TTC549 (cell line): ENCODE measurements at regions not wholly inside any gene's neighbourhood (a gene's known extent, or its start where the extent isn't known, plus 50 kb on each side); places are given as distances from the start of the nearest gene placed in this dataset.
"Not testable (repeated sequence)": the region's sequence is repeated elsewhere in the genome, so short reads cannot be mapped to it uniquely, and the experiment has no call there.

Source experiments
- FAIRE-seq: peaks from 2 replicates; lab custom pipeline; 2012; peaks lifted over from hg19 to GRCh38; lab: Jason Lieb, UNC

GRCh38 chr6:165844232-165844631, 181.2 kb upstream of the PDE10A start:
- FAIRE-seq, result no peak

- FAIRE-seq, result no peak
Observed at GRCh38 chr6:165843568-165844113, 180.6 kb upstream of the PDE10A start.

- FAIRE-seq, result no peak
Observed at GRCh38 chr6:165843121-165843520, 180.1 kb upstream of the PDE10A start.

GRCh38 chr6:165842281-165842936, 179.4 kb upstream of the PDE10A start:
- no peak for FAIRE-seq

- no peak for FAIRE-seq
Observed at GRCh38 chr6:165841153-165841558, 178.1 kb upstream of the PDE10A start.

GRCh38 chr6:165837948-165838745, 175.1 kb upstream of the PDE10A start:
- no peak for FAIRE-seq

GRCh38 chr6:165836648-165837047, 173.6 kb upstream of the PDE10A start:
- FAIRE-seq, result not testable (repeated sequence)

- FAIRE-seq, result no peak
Observed at GRCh38 chr6:165835410-165835851, 172.4 kb upstream of the PDE10A start.

GRCh38 chr6:165834613-165835259, 171.7 kb upstream of the PDE10A start:
- FAIRE-seq, result no peak

GRCh38 chr6:165833355-165833754, 170.3 kb upstream of the PDE10A start:
- no peak for FAIRE-seq

- FAIRE-seq, result no peak
Observed at GRCh38 chr6:165831812-165832510, 168.9 kb upstream of the PDE10A start.

- no peak for FAIRE-seq
Observed at GRCh38 chr6:165830761-165831160, 167.7 kb upstream of the PDE10A start.

GRCh38 chr6:165829376-165829775, 166.3 kb upstream of the PDE10A start:
- no peak for FAIRE-seq

GRCh38 chr6:165827190-165827518, 164.1 kb upstream of the PDE10A start:
- FAIRE-seq, result no peak

GRCh38 chr6:165826487-165827189, 163.6 kb upstream of the PDE10A start:
- no peak for FAIRE-seq

GRCh38 chr6:165825256-165825815, 162.3 kb upstream of the PDE10A start:
- no peak for FAIRE-seq

GRCh38 chr6:165823609-165824326, 160.7 kb upstream of the PDE10A start:
- no peak for FAIRE-seq

- no peak for FAIRE-seq
Observed at GRCh38 chr6:165822501-165822900, 159.5 kb upstream of the PDE10A start.

- FAIRE-seq, result no peak
Observed at GRCh38 chr6:165821754-165822153, 158.7 kb upstream of the PDE10A start.

GRCh38 chr6:165820934-165821333, 157.9 kb upstream of the PDE10A start:
- no peak for FAIRE-seq

GRCh38 chr6:165820407-165820806, 157.4 kb upstream of the PDE10A start:
- no peak for FAIRE-seq
